Kidney epithelial cell (primary cell): ENCODE measurements at regions not wholly inside any gene's neighbourhood (a gene's known extent, or its start where the extent isn't known, plus 50 kb on each side); places are given as distances from the start of the nearest gene placed in this dataset.
"Not testable (repeated sequence)": the region's sequence is repeated elsewhere in the genome, so short reads cannot be mapped to it uniquely, and the experiment has no call there.

ENCODE experiments used
- DNase-seq: peaks from one replicate; pipeline ENCODE4 v3.0.0-alpha.2; 2010; ENCODE audit warnings: low read depth
- H3K27me3 ChIP-seq: 2 replicates; pipeline ENCODE4 v1.6.0; 2011; ENCODE audit warnings: low read length; ENCODE audit not compliant: control insufficient read depth, insufficient read depth
- H3K36me3 ChIP-seq: 2 replicates; pipeline ENCODE4 v1.5.1; 2011; ENCODE audit warnings: low read length; ENCODE audit not compliant: control insufficient read depth, insufficient read depth
- H3K4me3 ChIP-seq: 2 replicates; pipeline ENCODE4 v1.5.1; 2011; ENCODE audit warnings: low read depth, mild to moderate bottlenecking, control low read depth, low read length
- TF ChIP-seq, protein P1 (sequence below): IDR thresholded peaks from 2 replicates; pipeline ENCODE4 v1.5.1; 2011; ENCODE audit warnings: mild to moderate bottlenecking, moderate library complexity, low read length, control low read depth, inconsistent platforms; ENCODE audit not compliant: insufficient read depth, poor library complexity, severe bottlenecking

- DNase-seq: peak; percentile 91
- Histone ChIP-seq H3K36me3 (no peaks in the 10 kb centered on the region), H3K4me3 (no peak overlapping the region), H3K27me3 (no peaks in the 10 kb centered on the region)
- TF ChIP-seq, protein P1, sequence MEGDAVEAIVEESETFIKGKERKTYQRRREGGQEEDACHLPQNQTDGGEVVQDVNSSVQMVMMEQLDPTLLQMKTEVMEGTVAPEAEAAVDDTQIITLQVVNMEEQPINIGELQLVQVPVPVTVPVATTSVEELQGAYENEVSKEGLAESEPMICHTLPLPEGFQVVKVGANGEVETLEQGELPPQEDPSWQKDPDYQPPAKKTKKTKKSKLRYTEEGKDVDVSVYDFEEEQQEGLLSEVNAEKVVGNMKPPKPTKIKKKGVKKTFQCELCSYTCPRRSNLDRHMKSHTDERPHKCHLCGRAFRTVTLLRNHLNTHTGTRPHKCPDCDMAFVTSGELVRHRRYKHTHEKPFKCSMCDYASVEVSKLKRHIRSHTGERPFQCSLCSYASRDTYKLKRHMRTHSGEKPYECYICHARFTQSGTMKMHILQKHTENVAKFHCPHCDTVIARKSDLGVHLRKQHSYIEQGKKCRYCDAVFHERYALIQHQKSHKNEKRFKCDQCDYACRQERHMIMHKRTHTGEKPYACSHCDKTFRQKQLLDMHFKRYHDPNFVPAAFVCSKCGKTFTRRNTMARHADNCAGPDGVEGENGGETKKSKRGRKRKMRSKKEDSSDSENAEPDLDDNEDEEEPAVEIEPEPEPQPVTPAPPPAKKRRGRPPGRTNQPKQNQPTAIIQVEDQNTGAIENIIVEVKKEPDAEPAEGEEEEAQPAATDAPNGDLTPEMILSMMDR: no peak
These were observed 305.9 kb upstream of the TMEFF2 start for GRCh38 chr2:192500550-192501200.

GRCh38 chr2:192499476-192499875 lies 304.7 kb upstream of the TMEFF2 start:
- no peak for DNase-seq
- TF ChIP-seq, protein P1: no peak
- Histone ChIP-seq H3K36me3 (no peaks in the 10 kb centered on the region), H3K4me3 (no peak overlapping the region), H3K27me3 (no peaks in the 10 kb centered on the region)

- no peak for DNase-seq
- no peaks in the 10 kb centered on the region for H3K36me3 ChIP-seq
- no peak overlapping the region for H3K4me3 ChIP-seq
- TF ChIP-seq, protein P1: no peak
- H3K27me3 ChIP-seq: no peaks in the 10 kb centered on the region
These were observed 304.0 kb upstream of the TMEFF2 start for GRCh38 chr2:192498747-192499146.

- not testable (repeated sequence) for H3K4me3 ChIP-seq, H3K36me3 ChIP-seq, DNase-seq, H3K27me3 ChIP-seq
These were observed 293.4 kb upstream of the TMEFF2 start for GRCh38 chr2:192488158-192488557.

DNA sequence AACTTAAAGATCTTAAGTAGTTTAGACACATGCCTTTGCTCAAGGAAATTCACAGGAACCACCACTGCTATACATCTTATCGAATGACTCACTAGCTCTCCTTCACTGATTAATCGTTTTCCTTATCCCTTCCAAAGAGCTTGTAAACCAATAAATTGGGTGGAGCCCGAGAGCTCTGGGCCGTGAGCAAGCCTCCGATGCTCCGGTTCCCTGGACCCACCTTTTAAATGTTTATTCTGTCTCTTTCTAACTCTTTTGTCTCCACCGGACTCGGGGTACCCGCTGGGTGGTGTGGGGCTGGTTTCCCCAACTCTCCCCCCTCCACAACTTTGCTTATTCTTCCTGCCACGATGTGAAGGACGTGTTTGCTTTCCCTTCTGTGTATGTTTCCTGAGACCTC lies 292.9 kb upstream of the TMEFF2 start:
- DNase-seq: no peak
- no peaks in the 10 kb centered on the region for H3K27me3 ChIP-seq
- H3K36me3 ChIP-seq: no peaks in the 10 kb centered on the region
- H3K4me3 ChIP-seq: no peak overlapping the region
- TF ChIP-seq, protein P1: no peak

- Histone ChIP-seq H3K36me3 (no peaks in the 10 kb centered on the region), H3K27me3 (no peaks in the 10 kb centered on the region), H3K4me3 (no peak overlapping the region)
- TF ChIP-seq, protein P1: no peak
- DNase-seq: no peak
These were observed 290.2 kb upstream of the TMEFF2 start for GRCh38 chr2:192484903-192485302.
